GM08714 (cell line): ENCODE measurements at regions not wholly inside any gene's neighbourhood (a gene's known extent, or its start where the extent isn't known, plus 50 kb on each side); places are given as distances from the start of the nearest gene placed in this dataset.
"Not testable (repeated sequence)": the region's sequence is repeated elsewhere in the genome, so short reads cannot be mapped to it uniquely, and the experiment has no call there.

Experiments
- H3K4me3 ChIP-seq: fragments of 200-500 bp; sonication (Bioruptor generic); 2 replicates; pipeline ENCODE4 v1.5.1; 2014; ENCODE audit warnings: mild to moderate bottlenecking, low read length, inconsistent platforms
- ZNF274 ChIP-seq: IDR thresholded peaks from 2 replicates; pipeline ENCODE4 v1.6.1; 2012; ENCODE audit warnings: mild to moderate bottlenecking, low read depth, low read length

DNA sequence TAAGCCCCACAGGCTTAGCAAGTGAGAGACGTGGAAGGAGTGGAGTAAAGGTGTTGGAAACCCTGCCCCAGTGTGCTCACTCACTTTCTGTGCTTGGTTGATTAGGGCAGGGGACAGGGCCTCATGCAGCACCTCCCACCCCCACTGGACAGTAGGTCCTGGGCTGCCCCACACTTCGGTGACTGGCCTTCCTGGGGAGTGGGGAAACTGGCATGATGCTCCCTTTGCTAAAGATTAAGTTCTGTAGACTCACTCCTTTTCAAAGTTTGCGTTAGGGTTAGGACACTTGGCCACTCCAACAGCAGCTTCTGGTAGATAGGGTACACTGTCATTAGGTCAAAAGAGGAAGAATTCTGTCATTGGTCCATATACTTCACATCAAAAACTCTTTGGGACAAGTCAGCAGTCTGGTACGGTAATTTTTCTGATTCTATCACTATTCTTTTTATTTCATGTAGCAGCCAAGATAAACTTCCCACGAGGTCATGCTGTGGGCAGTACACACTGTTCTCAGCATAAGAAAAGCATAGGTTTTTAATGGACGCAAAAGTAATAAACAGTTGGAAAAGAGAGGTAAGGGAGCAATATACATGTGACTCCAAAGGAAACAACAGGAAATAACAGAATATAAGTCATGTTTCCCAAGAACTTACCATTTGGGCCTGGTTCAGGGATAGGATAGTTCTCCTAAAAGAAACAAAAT lies 106.6 kb upstream of the TERB2 start:
- not testable (repeated sequence) for H3K4me3 ChIP-seq

DNA sequence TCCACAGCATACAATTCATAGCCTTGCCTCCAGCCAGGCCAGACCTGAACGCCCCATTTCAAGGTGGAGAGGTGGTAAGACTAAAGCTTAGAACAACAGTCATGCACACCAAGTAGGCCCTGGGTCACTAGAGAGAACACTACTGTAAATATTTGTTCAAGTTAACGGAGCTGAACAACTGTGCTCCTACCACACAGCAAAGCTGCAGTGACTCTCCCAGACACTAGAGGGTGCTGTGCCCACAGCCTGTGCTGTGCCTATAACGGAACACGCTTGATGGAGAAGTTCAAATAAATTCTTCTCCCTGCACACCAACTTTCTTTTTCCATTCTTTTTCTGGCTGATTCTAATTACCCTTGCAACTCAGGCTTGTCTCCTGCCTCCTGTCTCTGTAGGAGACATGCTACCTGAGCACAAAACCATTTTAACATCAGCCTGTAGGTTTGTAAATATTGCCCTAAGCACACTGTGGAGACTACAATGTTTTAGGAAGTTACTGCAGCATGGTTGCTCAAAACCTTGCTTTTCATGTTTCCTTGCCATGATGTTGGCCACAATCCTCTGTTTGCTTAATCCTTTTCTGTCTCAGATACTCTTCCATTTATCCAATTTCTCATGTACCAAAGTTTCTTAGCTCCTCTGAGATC lies 103.1 kb upstream of the TERB2 start:
- not testable (repeated sequence) for H3K4me3 ChIP-seq

DNA sequence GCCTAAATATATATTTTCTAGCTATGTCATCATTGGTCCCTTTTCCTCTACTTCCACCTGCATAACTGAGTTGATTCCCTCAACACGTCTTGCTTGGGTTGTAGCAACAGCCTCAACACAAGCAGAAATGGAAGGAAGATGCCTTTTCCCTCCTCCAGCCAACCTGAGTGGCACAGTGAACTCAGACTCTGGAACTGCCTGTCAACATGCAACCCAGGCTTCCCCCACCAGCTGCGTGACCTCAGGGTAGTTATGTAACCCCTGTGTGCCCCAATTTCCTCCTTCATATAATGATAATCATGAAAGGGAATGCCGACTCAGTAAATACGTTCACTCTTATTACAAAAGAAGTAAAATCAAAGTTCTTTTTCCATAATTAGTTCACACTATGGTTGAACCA lies 101.8 kb upstream of the TERB2 start:
- H3K4me3 ChIP-seq = not testable (repeated sequence)

DNA sequence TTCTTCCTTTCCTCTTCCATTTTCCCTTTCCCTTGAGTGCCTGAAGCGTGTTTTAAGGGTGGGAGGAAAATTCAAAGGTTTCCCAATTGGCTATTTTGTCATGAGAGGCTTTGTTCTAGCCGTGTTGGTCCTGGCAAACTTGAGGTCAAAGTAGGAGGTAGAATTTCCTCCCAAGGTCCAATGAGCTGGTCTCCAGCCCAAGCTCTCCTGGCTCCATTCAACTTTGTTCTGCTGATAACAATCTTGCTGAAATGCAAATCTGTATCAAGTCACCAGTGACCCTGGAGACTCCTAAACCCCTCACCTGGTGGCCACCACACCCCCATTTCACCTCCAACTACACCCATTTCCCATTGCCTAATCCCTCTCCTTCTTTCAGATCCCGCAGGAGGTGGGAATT lies 100.2 kb upstream of the TERB2 start:
- H3K4me3 ChIP-seq = not testable (repeated sequence)

DNA sequence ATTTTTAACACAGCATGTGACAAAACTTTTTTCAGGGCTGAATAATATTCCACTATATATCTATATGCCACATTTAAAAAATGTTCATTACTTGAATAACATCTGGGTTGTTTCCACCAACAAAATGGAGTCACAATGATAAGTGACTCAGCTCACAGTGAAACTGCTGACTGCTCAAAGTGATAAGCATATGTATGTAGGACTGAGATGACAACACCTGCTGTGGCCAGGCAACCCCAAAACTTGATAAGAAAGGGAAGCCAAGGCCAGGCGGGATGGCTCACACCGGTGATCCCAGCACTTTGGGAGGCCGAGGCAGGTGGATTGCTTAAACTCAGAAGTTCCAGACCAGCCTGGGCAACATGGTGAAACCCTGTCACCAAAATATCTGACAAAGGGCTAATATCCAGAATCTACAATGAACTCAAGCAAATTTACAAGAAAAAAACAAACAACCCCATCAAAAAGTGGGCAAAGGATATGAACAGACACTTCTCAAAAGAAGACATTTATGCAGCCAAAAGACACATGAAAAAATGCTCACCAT lies 99.2 kb upstream of the TERB2 start:
- not testable (repeated sequence) for H3K4me3 ChIP-seq

DNA sequence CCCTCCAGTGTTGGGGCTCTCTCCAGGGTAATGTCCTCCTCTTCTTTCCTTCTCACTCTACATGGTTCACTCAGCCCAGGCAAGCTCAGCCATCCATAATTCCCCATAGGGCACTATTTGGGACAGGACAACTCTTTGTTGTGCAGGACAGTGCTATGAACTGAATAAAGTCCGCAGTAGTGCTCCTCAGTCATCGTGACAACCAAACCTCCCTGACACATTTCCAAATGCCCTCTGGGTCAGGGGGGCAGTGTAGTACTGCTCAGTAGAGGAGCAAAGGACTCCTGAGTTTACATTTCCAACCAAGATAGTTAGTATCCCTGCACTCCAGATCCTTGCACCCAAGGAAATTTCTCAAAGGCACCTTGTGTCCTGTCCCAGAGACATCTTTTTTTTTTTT lies 97.4 kb upstream of the TERB2 start:
- not testable (repeated sequence) for H3K4me3 ChIP-seq

DNA sequence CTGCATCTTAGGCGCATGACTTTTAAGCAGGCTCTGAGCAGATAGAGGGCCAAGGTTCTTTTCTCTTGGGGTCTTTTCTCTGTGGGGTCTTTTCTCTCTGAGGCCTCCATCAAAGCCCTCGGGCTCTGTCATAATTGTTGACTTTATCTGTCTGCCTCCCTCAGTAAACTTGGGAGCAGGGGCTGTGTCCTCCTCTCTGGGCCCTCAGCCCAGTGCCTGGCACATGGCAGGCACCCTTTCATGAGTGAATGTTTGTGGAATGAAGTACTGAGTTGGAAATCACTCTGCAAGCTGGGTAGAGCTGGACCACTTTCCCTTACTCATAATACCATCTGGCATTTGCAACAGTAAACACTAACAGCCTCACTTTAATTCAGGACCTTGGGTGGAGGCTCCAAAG lies 96.3 kb upstream of the TERB2 start:
- not testable (repeated sequence) for H3K4me3 ChIP-seq

DNA sequence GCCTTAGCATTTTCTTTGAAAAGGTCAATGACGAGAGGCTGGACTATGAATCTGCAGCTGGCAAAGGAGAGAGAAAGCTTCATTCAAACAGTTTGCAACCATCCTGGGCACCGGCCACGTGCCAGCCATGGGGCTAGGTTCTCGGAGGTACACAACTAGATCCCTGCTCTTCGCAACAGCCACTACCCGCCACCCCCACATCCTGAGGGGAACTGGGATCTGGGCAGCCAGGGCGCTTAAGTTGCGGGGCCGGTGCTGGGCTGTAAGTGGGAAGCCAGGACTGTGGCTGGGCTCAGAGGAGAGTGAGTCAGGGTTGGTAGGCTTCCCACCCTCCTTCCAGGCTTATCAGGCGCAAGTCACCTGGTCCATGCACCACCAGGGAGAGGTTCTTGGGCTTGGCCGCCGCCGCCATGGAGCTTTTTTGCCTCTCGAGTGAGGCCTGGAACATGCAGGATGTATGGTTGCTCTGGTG lies 95.0 kb upstream of the TERB2 start:
- TF ChIP-seq ZNF274 = no peak
- H3K4me3 ChIP-seq = no peak overlapping the region

DNA sequence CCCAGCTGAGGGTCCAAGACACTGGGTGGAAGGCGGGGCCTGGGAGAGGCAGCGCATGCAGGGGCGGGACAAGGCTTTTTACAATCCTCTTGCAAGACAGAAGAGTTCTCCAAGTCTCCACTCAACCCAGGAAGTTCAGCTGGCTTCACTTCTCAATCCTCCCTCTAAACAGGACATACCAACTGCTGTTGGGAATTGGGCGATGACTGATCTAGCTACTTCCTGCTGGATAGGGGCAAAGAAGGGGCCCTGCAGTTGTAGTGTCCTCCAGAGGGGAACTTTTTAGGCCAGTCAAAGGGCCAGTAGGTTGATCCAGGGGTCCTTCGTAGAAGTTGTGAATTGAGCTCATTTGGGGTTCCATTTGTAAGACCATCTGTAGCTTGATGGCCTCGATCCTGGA lies 94.6 kb upstream of the TERB2 start:
- H3K4me3 ChIP-seq = no peak overlapping the region
- no peak for TF ChIP-seq ZNF274

DNA sequence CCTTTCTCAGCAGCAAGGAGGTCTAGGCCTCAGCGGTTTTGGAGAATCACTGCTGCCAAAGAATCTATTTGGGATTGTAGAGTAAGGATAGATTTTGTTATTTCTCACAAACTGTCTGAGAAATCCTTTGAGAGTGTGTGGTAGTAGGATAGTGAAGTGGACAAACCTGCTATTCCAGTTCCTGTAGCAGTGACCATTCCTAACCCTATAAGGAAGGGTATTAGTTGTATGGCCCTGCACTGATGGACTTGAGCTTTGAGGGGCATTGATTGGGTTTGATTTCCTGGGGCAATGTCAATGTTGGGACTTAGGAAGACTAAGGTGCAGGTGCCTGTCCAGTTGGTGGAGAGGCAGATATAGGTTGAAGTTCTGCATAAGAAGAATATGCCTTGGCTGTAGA lies 93.6 kb upstream of the TERB2 start:
- not testable (repeated sequence) for H3K4me3 ChIP-seq

DNA sequence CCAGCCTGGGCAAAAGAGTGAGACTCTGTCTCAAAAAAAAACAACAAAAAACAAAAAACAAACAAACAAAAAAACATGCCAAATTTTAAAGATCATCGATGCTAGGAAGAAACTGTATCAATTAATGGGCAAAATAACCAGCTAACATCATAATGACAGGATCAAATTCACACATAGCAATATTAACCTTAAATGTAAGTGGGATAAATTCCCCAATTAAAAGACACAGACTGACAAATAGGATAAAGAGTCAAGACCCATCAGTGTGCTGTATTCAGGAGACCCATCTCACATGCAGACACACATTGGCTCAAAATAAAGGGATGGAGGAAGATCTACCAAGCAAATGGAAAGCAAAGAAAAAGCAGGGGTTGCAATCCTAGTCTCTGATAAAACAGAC lies 88.4 kb upstream of the TERB2 start:
- H3K4me3 ChIP-seq = not testable (repeated sequence)

DNA sequence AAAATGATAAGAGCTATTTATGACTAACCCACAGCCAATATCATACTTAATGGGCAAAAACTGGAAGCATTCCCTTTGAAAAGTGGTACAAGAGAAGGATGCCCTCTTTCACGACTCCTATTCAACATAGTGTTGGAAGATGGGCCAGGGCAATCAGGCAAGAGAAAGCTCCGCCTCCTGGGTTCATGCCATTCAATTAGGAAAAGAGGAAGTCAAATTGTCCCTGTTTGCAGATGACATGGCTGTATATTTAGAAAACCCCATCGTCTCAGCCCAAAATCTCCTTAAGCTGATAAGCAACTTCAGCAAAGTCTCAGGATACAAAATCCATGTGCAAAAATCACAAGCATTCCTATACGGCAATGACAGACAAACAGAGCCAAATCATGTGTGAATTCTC lies 86.4 kb upstream of the TERB2 start:
- not testable (repeated sequence) for H3K4me3 ChIP-seq

DNA sequence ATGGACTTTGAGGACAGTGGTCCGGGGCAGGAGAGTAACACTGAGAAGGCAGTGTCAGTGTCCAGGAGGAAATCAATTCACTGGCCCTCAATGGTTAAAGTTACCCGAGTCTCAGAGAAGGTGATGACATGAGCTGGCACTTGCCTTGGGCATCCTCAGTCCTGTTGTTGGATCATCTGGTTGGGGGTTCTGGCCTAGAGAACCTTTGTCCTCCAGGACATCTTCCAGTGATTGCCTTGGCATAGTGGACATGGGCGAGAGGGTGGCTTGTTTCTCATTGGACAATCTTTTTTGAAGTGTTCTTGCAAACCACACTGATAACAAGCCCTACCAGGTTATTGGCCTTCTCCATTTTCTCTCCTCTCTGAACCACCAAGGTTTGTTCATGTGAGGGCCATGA lies 83.4 kb upstream of the TERB2 start:
- no peak overlapping the region for H3K4me3 ChIP-seq
- no peak for TF ChIP-seq ZNF274

DNA sequence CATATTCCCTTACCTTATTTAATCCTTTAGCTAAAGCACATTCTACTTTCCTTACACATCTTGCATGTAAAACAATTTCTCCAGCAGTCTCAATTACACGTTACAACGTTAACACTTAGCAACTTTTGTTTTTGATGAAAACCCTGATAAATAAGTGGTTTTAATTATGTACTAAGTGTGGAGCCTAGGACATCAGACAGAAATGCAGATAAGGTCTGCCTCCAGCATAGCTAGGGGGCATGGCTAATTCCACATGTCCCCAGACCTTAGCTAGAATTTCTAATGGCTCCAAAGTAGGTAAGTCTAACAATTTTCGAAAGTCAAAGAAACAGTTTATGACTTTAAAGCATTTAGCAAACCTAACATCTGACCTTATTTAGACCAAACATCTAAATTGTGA lies 77.4 kb upstream of the TERB2 start:
- no peak for TF ChIP-seq ZNF274
- H3K4me3 ChIP-seq = peak overlapping the region; percentile 95; the same call in 1 of the 2 replicates

DNA sequence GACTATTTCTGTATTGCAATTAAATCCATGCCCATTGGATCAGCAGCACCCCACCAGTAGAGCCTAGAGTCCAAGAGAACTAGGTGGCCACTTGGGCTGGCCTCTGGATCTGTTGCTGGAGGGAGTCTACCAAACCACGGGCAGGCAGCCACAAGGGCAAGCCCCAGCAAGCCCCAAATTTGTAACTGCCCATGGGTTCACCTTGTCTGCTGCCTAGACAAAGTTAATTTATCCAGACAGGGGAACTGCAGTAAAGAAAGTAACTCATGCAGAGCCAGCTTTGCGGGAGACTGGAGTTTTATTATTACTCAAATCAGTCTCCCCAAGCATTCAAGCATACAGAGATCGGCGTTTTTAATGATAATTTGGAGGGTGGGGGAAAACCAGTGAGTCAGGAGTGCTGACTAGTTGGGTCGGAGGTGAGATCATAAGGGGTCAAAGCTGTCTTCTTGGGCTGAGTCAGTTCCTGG lies 74.0 kb upstream of the TERB2 start:
- TF ChIP-seq ZNF274 = no peak
- H3K4me3 ChIP-seq = peak overlapping the region; percentile 95; the same call in 1 of the 2 replicates

DNA sequence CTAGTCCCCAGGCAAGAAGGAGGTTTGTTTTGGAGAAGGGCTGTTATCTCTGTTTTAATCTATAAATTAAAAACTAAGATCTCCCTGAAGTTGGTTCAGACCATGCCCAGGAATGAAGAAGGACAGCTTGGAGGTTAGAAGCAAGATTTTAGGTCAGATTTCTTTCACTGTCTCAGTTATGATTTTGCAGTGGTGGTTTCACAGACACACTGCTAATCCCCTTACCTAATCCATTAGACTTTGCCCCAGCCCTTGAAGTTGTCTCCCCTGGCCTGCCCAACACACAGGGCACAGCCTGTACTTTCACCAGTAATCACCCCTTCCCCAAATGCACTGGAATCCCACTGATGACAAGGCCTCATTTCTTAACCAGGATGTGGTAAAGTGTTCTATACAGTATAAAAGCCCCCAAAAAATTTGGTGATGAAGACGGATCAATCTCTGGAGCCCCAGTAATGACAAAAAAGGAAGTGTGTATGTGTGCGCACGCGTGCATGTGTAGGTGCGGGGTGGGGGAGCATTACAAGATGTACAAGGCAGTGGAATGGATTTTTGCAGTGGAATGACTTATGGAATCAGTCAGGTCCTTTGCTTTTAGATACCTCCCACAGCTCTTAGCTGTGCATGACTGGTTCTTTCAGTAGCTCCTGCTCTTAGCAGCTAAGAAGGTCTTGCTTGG lies 73.1 kb upstream of the TERB2 start:
- peak overlapping the region; percentile 31; the same call in 1 of the 2 replicates for H3K4me3 ChIP-seq
- no peak for TF ChIP-seq ZNF274

DNA sequence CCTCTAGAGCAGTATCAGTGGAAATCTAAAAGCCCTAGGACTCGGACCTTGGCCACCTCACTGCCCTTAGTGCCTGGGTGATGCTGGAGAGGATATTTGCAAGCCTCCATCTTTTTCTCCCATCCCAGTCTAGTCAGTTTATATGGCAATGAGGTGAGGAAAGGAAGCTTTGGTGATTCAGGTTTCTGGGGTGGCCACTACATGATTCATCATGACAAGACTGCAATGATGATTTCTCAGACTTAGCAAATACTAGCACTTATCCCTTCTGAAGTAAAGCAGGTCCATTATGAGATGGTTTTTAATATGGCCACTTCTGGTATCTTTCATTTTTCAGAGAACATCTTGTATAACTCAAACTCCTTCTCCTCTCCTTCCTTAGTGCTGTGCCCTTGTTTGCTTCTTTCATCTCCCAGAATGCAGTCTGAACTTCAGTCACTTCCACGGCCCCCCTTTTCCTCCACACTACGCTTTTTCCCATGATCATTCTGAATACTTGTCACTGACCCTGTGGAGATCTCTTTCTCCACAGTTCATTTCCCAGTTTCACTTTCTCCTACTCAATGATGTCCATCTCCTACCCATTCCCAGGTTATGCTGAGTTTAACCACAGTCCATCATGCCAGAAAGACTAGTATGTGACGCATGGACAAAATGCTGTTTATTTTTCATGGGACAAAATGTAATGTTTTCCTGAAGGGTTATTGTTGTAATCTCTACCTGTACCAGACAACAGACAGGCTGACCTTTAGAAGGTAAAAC lies 57.4 kb upstream of the TERB2 start:
- not testable (repeated sequence) for H3K4me3 ChIP-seq

DNA sequence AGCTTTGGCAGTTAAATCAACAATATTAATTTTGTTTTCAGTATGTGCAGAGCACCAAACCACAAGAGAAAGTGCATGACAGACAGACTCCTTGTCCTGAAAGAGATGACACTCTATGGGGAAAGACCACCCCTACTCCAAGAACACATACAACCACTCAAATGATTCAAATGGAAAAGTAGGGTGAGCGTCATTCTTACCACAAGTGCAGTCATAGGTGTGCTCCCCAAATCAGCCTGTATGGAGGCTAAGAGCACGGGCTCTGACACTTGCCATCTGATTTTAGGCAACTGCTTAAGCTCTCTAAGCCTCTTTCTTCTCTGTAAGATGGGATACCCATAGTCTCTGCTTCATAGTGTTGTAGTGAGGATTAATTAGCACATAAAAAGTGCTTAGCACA lies 56.7 kb upstream of the TERB2 start:
- H3K4me3 ChIP-seq = not testable (repeated sequence)

DNA sequence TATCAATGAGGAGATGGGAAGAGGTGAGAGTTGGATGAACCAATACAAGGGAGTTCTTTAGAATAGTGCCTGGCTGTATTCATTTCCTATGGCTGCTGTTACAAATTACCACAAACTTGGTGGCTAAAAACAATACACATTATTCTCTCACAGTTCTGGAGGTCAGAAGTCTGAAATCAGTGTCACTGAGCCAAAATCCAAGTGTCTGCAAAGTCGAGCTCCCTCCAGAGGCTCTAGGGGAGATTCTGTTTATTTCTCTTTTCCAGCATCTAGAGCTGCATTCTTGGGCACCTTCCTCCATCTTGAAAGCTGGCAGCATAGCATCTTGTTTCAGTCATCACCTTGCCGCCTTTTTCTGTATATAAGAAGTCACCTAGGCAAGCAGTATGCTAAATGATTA lies 55.7 kb upstream of the TERB2 start:
- not testable (repeated sequence) for H3K4me3 ChIP-seq

DNA sequence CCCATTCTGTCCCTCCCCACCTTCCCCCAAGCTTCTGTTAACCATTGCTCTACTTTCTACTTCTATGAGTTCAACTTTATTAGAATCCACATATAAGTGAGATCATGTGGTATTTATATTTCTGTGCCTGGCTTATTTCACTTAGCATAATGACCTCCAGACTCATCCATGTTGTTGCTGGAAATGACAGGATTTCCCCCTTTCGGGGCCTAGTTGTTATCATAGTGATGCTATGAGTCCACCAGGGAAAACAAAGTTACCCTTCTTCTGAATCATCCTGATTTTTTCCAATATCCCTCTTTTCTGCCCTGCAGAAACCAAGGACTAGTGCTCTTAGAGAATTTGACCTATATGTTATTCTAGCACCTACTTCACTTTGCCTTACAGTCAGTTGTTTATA lies 53.2 kb upstream of the TERB2 start:
- not testable (repeated sequence) for H3K4me3 ChIP-seq
